GM18508 (cell line): ENCODE measurements at regions not wholly inside any gene's neighbourhood (a gene's known extent, or its start where the extent isn't known, plus 50 kb on each side); places are given as distances from the start of the nearest gene placed in this dataset.

Experiments
- ATAC-seq: cut with Tn5 transposase; IDR thresholded peaks from one replicate; pipeline ENCODE4 v1.9.1; 2021; ENCODE audit warnings: moderate number of reproducible peaks; ENCODE audit not compliant: insufficient read depth, unreplicated experiment

DNA sequence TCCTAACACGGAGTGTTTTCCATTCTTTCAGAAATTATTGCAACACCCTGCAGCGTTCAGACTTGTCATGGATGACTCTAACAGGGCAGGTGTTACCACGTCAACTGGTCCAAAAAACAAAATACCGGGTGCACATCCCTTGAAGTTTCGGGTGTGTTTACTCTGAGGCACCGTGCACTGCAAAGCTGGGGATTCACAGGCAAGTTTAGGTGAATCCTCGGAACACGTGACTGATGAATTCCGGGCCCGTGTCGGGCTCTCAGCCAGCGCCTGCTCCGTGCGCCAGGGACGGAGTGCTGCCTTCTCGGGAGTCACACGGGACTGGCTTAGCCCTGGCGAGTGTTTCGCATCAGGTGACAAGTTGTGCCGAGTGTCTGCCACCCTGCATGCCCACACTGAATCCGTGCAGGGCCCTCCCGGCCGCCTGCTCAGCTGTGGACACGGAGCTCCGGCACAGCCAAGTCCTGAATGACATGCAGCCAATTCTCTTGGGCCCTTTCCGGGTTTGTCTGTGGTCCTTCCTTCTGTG, 66.0 kb upstream of the IRX4 start:
- ATAC-seq, result no peak

- no peak for ATAC-seq
Measured at GRCh38 chr5:1948111-1948510, 65.4 kb upstream of the IRX4 start.

DNA sequence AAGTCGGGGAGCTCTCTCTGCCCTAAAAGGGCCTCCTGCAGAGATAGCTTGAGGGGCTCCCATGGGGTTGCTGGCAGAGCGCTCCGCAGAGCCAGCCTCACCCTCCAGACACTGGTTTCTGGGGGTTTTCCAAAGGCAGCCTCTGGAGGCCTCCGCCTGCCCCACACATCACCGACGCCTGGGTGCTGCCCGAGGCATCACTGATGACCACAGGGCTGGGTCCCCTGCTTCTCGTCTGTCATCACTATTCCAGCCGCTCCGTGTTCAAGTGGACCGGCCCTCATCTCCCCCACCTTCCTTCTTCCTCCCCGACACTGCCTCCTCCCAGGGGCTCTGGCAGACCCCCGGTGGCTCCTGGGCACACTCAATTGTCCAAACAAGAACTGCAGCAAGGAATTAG, 64.1 kb upstream of the IRX4 start:
- ATAC-seq, result no peak

DNA sequence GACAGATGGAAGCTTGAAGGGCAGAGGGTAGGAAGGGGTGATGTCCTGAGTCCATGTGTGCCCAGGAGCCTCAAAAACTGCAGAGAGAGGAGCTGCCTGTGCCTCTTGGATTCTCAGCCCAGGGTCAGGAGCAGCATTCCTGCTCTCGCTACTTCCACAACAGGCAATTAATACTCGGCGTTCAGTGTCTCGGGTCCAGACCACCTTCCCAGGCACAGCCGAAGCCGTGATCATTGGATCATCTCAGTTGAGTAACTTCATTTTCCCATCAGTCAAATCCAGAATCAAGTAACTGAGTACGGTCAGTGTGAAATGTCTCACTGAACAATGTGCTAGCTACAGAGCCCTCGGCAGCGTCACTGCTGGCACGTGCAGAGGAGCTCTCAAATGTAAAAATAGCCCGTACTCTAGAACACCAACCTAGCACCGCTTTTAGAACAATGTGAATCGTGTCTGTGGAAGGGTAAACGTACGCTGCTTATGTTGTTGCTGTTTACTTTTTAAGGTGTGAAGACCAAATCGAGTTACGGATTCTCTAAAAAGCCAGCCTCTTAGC, 63.5 kb upstream of the IRX4 start:
- no peak for ATAC-seq

DNA sequence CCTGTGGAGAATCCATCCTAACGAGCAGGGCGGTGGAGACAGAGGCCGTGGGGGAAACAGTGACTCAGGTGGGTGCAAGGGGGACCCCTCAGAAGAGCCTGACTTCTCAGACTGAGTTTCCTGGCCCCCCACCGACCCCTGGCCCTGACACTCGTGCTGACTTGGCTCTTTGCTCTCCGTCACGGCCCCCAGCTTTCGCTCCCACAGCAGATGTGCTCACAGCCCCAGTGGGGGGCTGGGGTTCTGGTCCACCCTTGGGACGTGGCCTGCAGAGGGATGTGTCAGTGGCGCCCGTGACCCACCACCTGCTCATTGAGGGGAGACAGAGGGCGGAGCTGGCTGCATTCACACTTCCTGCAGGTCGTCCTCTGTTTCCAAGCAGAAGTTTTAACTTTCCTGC, 62.9 kb upstream of the IRX4 start:
- ATAC-seq, result no peak

DNA sequence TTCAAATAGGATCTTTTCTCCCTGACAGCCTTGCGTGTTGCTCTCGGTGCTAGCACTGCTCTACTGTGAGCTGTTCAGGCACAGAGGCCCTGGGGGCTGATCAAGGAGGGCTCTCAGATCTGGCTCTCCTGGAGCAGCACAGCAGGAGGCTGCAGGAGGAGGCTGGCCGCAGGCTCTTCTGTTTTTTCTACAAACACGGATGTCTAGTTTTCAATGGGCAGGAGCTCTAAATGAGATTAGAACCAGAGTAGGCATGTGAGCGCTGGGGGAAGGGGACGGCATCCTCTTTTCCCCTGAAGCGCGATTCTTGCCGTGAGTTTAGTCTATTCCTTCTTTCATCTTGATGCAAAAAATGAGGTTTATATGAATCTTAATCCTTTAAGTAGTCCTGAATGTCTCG, 61.7 kb upstream of the IRX4 start:
- no peak for ATAC-seq

DNA sequence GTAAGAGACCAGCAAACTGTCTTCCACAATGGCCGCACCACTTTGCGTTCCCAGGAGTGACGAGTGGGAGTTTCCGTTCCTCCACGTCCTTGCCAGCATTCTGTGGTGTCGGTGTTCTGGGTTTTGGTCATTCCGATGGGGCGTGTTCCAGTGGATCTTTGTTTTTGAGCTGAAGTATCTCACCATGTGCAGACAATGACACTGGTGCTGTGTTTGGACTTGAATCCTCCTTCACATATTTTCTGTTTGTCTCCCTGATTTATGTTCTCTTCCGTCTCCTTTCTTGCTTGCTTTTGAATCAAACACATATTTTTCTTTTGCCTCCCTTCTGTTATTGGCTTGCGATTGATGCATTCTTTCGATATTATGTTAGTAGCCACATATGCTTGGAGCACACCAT, 60.8 kb upstream of the IRX4 start:
- no peak for ATAC-seq

DNA sequence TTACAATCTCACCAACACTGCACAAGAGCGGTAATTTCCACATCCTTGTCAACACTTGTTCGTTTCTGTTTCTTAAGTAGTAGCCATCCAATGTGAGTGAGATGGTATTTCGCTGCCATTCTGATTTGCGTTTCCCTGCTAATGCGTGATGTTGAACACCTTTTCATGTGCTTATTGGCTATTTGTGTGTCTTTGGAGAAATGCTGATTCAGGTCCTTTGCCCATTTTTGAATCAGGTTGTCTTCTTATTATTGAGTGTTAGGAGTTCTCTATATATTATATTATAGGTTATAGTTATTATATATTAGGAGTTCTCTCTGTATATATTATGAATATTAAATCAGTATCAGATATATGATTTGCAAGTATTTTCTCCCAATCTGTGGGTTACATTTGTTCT, 59.9 kb upstream of the IRX4 start:
- ATAC-seq, result no peak

DNA sequence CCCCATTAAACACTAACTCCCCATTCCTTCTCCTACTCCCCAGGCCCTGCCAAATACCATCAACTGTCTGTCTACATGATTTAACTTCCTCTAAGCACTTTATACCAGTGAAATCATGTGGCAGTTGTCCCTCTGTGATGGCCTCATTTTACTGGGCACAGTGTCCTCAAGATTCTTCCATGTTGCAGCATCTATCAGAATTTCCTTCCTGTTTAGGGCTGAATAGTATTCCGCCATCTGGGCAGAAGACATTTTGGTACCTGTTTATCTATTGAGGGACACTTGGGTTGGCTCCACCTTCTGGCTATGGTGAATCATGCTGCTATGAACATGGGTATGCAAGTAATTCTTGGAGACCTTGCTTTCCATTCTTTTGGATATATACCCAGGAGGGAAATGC, 59.4 kb upstream of the IRX4 start:
- no peak for ATAC-seq

DNA sequence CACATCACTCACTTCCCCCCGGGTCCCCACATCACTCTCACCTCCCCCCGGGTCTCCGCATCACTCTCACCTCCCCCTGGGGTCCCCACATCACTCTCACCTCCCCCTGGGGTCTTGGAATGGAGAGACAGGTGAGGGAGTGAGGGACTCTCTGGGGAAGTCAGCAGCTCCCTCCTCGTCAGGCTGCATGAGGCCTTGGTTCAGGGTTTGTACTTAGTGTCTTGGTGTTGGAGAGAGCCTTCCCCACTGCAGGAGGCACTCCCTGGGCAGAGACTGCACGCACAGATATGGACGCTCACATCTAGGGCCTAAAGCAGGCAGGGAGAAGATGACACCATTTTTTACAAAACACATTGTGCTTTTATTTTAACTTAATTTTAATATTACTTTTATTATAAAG, 56.5 kb upstream of the IRX4 start:
- ATAC-seq, result no peak

- ATAC-seq, result no peak
Measured at GRCh38 chr5:1938310-1939000, 55.7 kb upstream of the IRX4 start.

DNA sequence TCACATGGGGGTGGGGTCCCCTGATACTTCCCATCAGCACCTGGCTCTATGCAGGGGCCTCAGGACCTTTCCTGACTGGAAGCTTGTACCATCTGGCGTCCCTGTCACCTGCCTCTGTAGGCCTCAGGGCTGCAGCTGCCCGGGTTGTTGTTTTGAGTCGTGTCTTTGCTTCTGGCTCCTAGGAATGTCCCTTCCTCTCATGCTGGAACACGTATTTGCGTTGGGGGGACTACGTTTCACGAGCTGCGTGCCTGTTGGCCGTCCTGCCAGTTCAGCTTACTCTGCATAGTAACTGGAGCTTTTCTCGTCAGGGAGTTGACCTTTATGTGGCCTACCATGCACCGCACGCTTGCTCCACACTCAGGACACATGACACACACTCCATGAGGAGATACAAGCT, 54.9 kb upstream of the IRX4 start:
- no peak for ATAC-seq

GRCh38 chr5:1936901-1937300, 54.2 kb upstream of the IRX4 start:
- no peak for ATAC-seq

GRCh38 chr5:1936413-1936812, 53.7 kb upstream of the IRX4 start:
- no peak for ATAC-seq

- ATAC-seq, result no peak
Measured at GRCh38 chr5:1934801-1935429, 52.2 kb upstream of the IRX4 start.

DNA sequence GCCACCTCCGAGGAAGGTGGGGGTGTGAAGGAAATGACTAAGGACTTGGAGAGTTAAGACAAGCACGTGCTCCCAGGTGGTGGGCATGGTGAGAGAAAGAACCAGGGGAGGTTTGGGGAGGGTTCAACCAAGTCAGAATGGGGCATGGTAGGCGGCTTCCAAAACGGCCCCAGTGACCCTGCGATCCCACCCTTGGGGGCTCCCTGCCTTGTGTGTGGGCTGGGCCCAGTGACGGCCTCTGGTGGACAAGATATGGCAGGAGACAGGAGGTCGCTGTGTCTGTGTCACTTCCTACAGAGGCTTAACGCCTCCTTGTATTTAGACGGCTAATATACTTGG, 51.3 kb upstream of the IRX4 start:
- no peak for ATAC-seq

DNA sequence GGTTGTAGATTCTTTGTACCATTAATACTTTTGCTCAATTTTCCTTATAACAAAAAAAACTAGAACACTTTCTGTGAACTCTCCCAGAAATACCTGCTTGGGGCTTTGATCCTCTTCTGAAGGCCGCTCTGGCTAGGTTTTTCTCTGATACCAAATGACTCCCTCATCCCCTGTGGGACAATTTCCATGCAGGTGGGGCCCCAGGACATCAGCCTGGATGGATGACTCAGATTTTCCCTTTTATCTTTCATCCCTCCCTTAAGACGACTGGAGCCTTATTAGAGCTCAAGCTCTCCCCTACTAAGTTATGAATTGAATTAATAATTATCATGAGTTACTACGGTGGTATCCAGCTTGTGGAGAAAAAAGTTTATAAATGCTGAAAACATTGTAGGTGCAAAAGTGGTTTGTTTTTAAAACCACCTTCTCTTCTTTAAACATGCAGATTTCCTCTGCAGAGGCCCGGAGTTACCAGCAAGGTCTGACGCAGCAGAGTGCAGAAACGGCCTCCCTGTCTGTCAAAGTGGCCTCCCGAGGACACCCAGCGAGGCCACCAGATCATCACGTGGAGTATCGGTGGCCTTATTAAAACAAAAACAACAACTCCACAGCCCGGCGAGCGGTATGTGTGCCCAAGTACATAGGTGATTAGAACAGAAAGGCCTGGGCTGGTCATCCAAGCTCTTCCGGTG, 50.8 kb upstream of the IRX4 start:
- no peak for ATAC-seq
